ENCODE measurements at regions not wholly inside any gene's neighbourhood (a gene's known extent, or its start where the extent isn't known, plus 50 kb on each side); places are given as distances from the start of the nearest gene placed in this dataset.

DNA sequence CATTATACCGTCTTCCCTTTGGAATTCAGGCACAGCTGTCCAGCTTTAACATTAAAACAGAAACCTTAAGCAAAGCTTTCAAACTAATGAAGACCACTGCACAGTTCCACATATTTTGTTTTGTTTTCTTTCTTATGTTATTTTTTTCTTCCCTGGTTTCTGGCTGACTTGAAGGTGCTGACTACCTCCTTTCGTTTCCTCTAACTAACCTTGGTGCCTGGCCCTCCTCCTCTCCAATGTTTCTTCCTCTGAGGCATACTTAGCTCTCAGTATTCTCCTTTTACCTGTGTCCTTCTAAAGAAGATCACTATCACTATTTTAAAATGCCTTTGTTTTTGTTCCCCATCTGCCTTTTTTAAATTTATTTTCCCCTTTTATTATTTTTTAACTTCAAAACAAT lies 433.3 kb upstream of the SPHKAP start:
- H3K4me3 ChIP-seq (ENCODE audit: low read depth in 1 of 2, low read length in 2 of 2), result no peak overlapping the region
- H3K27me3 ChIP-seq (ENCODE audit: low read depth, low read length), result no peaks in the 10 kb centered on the region
- H3K27ac ChIP-seq (ENCODE audit: low read length), result no peak overlapping the region
- H3K4me1 ChIP-seq (ENCODE audit: control insufficient read depth in 1 of 2, insufficient read depth in 2 of 2, low read length in 2 of 2), result no peaks in the 10 kb centered on the region
- H3K36me3 ChIP-seq (ENCODE audit: control insufficient read depth in 1 of 2, insufficient read depth in 2 of 2, low read length in 2 of 2), result no peaks in the 10 kb centered on the region
- no peaks in the 10 kb centered on the region for H3K9me3 ChIP-seq (ENCODE audit: control insufficient read depth in 1 of 2, low read length in 2 of 2)

- Histone ChIP-seq H3K27ac (ENCODE audit: low read length) (no peak overlapping the region), H3K9me3 (ENCODE audit: control insufficient read depth in 1 of 2, low read length in 2 of 2) (no peaks in the 10 kb centered on the region), H3K4me1 (ENCODE audit: control insufficient read depth in 1 of 2, insufficient read depth in 2 of 2, low read length in 2 of 2) (no peaks in the 10 kb centered on the region), H3K27me3 (ENCODE audit: low read depth, low read length) (no peaks in the 10 kb centered on the region), H3K36me3 (ENCODE audit: control insufficient read depth in 1 of 2, insufficient read depth in 2 of 2, low read length in 2 of 2) (no peaks in the 10 kb centered on the region), H3K4me3 (ENCODE audit: low read depth in 1 of 2, low read length in 2 of 2) (no peak overlapping the region)
Observed at GRCh38 chr2:228613133-228613850, 431.8 kb upstream of the SPHKAP start.

DNA sequence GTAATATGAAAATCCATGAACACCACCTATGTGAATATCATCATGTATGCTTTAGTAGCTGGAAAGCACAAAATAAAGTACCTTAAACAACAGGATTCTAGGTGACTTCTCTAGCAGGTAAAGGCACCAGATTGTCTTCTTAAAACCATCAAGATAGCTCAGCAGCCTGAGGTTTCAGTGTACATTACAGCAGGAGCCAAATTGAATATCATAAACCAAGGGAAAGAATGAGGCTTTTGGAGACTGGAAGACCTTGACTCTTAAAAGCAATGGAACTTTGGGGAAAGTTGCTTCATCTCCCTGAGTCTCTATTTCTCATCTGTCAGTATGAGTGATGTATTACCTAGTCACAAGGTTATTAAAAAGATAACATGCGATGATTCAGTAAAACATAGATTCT lies 429.7 kb upstream of the SPHKAP start:
- H3K27me3 ChIP-seq (ENCODE audit: low read depth, low read length), result no peaks in the 10 kb centered on the region
- no peak overlapping the region for H3K4me3 ChIP-seq (ENCODE audit: low read depth in 1 of 2, low read length in 2 of 2)
- no peaks in the 10 kb centered on the region for H3K4me1 ChIP-seq (ENCODE audit: control insufficient read depth in 1 of 2, insufficient read depth in 2 of 2, low read length in 2 of 2)
- H3K9me3 ChIP-seq (ENCODE audit: control insufficient read depth in 1 of 2, low read length in 2 of 2), result no peaks in the 10 kb centered on the region
- H3K36me3 ChIP-seq (ENCODE audit: control insufficient read depth in 1 of 2, insufficient read depth in 2 of 2, low read length in 2 of 2), result no peaks in the 10 kb centered on the region
- no peak overlapping the region for H3K27ac ChIP-seq (ENCODE audit: low read length)

- Histone ChIP-seq H3K36me3 (ENCODE audit: control insufficient read depth in 1 of 2, insufficient read depth in 2 of 2, low read length in 2 of 2) (no peaks in the 10 kb centered on the region), H3K9me3 (ENCODE audit: control insufficient read depth in 1 of 2, low read length in 2 of 2) (no peaks in the 10 kb centered on the region), H3K27ac (ENCODE audit: low read length) (no peak overlapping the region), H3K4me3 (ENCODE audit: low read depth in 1 of 2, low read length in 2 of 2) (no peak overlapping the region), H3K27me3 (ENCODE audit: low read depth, low read length) (no peaks in the 10 kb centered on the region), H3K4me1 (ENCODE audit: control insufficient read depth in 1 of 2, insufficient read depth in 2 of 2, low read length in 2 of 2) (no peaks in the 10 kb centered on the region)
Observed at GRCh38 chr2:228602288-228602687, 420.8 kb upstream of the SPHKAP start.

GRCh38 chr2:228600265-228600664 lies 418.8 kb upstream of the SPHKAP start:
- Histone ChIP-seq H3K4me3 (ENCODE audit: low read depth in 1 of 2, low read length in 2 of 2) (no peak overlapping the region), H3K27ac (ENCODE audit: low read length) (no peak overlapping the region), H3K27me3 (ENCODE audit: low read depth, low read length) (no peaks in the 10 kb centered on the region), H3K4me1 (ENCODE audit: control insufficient read depth in 1 of 2, insufficient read depth in 2 of 2, low read length in 2 of 2) (no peaks in the 10 kb centered on the region), H3K36me3 (ENCODE audit: control insufficient read depth in 1 of 2, insufficient read depth in 2 of 2, low read length in 2 of 2) (no peaks in the 10 kb centered on the region), H3K9me3 (ENCODE audit: control insufficient read depth in 1 of 2, low read length in 2 of 2) (no peaks in the 10 kb centered on the region)

- Histone ChIP-seq H3K36me3 (ENCODE audit: control insufficient read depth in 1 of 2, insufficient read depth in 2 of 2, low read length in 2 of 2) (no peaks in the 10 kb centered on the region), H3K4me1 (ENCODE audit: control insufficient read depth in 1 of 2, insufficient read depth in 2 of 2, low read length in 2 of 2) (no peaks in the 10 kb centered on the region), H3K4me3 (ENCODE audit: low read depth in 1 of 2, low read length in 2 of 2) (no peak overlapping the region), H3K9me3 (ENCODE audit: control insufficient read depth in 1 of 2, low read length in 2 of 2) (no peaks in the 10 kb centered on the region), H3K27me3 (ENCODE audit: low read depth, low read length) (no peaks in the 10 kb centered on the region), H3K27ac (ENCODE audit: low read length) (no peak overlapping the region)
Observed at GRCh38 chr2:228599781-228600180, 418.3 kb upstream of the SPHKAP start.

GRCh38 chr2:228599297-228599696 lies 417.8 kb upstream of the SPHKAP start:
- Histone ChIP-seq H3K27ac (ENCODE audit: low read length) (no peak overlapping the region), H3K36me3 (ENCODE audit: control insufficient read depth in 1 of 2, insufficient read depth in 2 of 2, low read length in 2 of 2) (no peaks in the 10 kb centered on the region), H3K9me3 (ENCODE audit: control insufficient read depth in 1 of 2, low read length in 2 of 2) (no peaks in the 10 kb centered on the region), H3K4me1 (ENCODE audit: control insufficient read depth in 1 of 2, insufficient read depth in 2 of 2, low read length in 2 of 2) (no peaks in the 10 kb centered on the region), H3K27me3 (ENCODE audit: low read depth, low read length) (no peaks in the 10 kb centered on the region), H3K4me3 (ENCODE audit: low read depth in 1 of 2, low read length in 2 of 2) (no peak overlapping the region)

DNA sequence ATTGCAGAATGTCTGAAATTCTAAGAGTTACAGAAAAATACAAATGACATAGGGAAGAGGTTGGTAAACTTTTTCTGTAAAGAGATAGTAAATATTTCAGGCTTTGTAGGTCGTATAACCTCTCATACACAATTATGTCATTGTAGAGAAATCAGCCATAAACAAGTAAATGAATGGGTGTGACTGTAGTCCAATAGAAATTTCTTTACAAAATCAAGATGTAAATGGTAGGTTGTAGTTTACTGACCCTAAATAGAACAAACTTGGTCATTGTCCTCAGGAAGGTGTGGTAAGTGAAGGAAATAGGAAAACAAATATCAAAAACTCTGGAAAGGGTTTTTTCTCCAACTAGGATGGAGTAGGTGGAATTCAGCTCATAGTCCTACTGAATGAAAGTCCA lies 415.5 kb upstream of the SPHKAP start:
- Histone ChIP-seq H3K27ac (ENCODE audit: low read length) (no peak overlapping the region), H3K9me3 (ENCODE audit: control insufficient read depth in 1 of 2, low read length in 2 of 2) (no peaks in the 10 kb centered on the region), H3K27me3 (ENCODE audit: low read depth, low read length) (no peaks in the 10 kb centered on the region), H3K4me1 (ENCODE audit: control insufficient read depth in 1 of 2, insufficient read depth in 2 of 2, low read length in 2 of 2) (no peaks in the 10 kb centered on the region), H3K36me3 (ENCODE audit: control insufficient read depth in 1 of 2, insufficient read depth in 2 of 2, low read length in 2 of 2) (no peaks in the 10 kb centered on the region), H3K4me3 (ENCODE audit: low read depth in 1 of 2, low read length in 2 of 2) (no peak overlapping the region)

DNA sequence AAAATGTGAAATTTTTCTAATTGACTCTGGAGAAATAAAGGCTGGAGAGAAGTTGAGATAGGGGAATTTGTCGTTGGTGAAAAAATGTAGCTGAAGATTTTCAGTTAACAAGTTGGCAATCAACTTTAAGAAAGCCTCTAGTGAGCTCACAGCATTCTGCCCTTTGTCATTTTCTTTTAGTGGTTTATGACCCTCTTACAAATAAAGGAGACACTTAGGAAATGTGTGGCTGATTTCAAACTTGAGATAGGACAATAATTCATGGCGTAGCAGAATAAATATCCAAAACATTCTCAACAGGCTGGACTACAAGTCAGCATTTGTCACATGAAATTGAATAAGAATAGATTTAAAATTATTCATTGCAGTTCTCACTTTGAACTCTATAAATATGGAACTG lies 412.5 kb upstream of the SPHKAP start:
- H3K4me1 ChIP-seq (ENCODE audit: control insufficient read depth in 1 of 2, insufficient read depth in 2 of 2, low read length in 2 of 2), result no peaks in the 10 kb centered on the region
- H3K4me3 ChIP-seq (ENCODE audit: low read depth in 1 of 2, low read length in 2 of 2), result no peak overlapping the region
- H3K36me3 ChIP-seq (ENCODE audit: control insufficient read depth in 1 of 2, insufficient read depth in 2 of 2, low read length in 2 of 2), result no peaks in the 10 kb centered on the region
- H3K27ac ChIP-seq (ENCODE audit: low read length), result no peak overlapping the region
- no peaks in the 10 kb centered on the region for H3K27me3 ChIP-seq (ENCODE audit: low read depth, low read length)
- H3K9me3 ChIP-seq (ENCODE audit: control insufficient read depth in 1 of 2, low read length in 2 of 2), result no peaks in the 10 kb centered on the region

GRCh38 chr2:228592925-228593324 lies 411.4 kb upstream of the SPHKAP start:
- H3K9me3 ChIP-seq (ENCODE audit: control insufficient read depth in 1 of 2, low read length in 2 of 2), result no peaks in the 10 kb centered on the region
- no peak overlapping the region for H3K27ac ChIP-seq (ENCODE audit: low read length)
- H3K27me3 ChIP-seq (ENCODE audit: low read depth, low read length), result no peaks in the 10 kb centered on the region
- no peaks in the 10 kb centered on the region for H3K4me1 ChIP-seq (ENCODE audit: control insufficient read depth in 1 of 2, insufficient read depth in 2 of 2, low read length in 2 of 2)
- H3K36me3 ChIP-seq (ENCODE audit: control insufficient read depth in 1 of 2, insufficient read depth in 2 of 2, low read length in 2 of 2), result no peaks in the 10 kb centered on the region
- no peak overlapping the region for H3K4me3 ChIP-seq (ENCODE audit: low read depth in 1 of 2, low read length in 2 of 2)

GRCh38 chr2:228590681-228591080 lies 409.2 kb upstream of the SPHKAP start:
- no peaks in the 10 kb centered on the region for H3K36me3 ChIP-seq (ENCODE audit: control insufficient read depth in 1 of 2, insufficient read depth in 2 of 2, low read length in 2 of 2)
- H3K4me3 ChIP-seq (ENCODE audit: low read depth in 1 of 2, low read length in 2 of 2), result no peak overlapping the region
- H3K27me3 ChIP-seq (ENCODE audit: low read depth, low read length), result no peaks in the 10 kb centered on the region
- no peaks in the 10 kb centered on the region for H3K9me3 ChIP-seq (ENCODE audit: control insufficient read depth in 1 of 2, low read length in 2 of 2)
- H3K27ac ChIP-seq (ENCODE audit: low read length), result no peak overlapping the region
- no peaks in the 10 kb centered on the region for H3K4me1 ChIP-seq (ENCODE audit: control insufficient read depth in 1 of 2, insufficient read depth in 2 of 2, low read length in 2 of 2)

- H3K9me3 ChIP-seq (ENCODE audit: control insufficient read depth in 1 of 2, low read length in 2 of 2), result no peaks in the 10 kb centered on the region
- H3K4me3 ChIP-seq (ENCODE audit: low read depth in 1 of 2, low read length in 2 of 2), result no peak overlapping the region
- no peak overlapping the region for H3K27ac ChIP-seq (ENCODE audit: low read length)
Observed at GRCh38 chr2:228589115-228589514, 407.6 kb upstream of the SPHKAP start.

More at GRCh38 chr2:228589115-228589514, 407.6 kb upstream of the SPHKAP start:
- no peaks in the 10 kb centered on the region for H3K27me3 ChIP-seq (ENCODE audit: low read depth, low read length)
- no peaks in the 10 kb centered on the region for H3K36me3 ChIP-seq (ENCODE audit: control insufficient read depth in 1 of 2, insufficient read depth in 2 of 2, low read length in 2 of 2)
- no peaks in the 10 kb centered on the region for H3K4me1 ChIP-seq (ENCODE audit: control insufficient read depth in 1 of 2, insufficient read depth in 2 of 2, low read length in 2 of 2)
